ENCODE measurements at regions not wholly inside any gene's neighbourhood (a gene's known extent, or its start where the extent isn't known, plus 50 kb on each side); places are given as distances from the start of the nearest gene placed in this dataset.

GRCh38 chr4:141413366-141413765 is 192.7 kb downstream of the ZNF330 start:
- Histone ChIP-seq H3K27ac (ENCODE audit: insufficient read depth, low read depth, low read length) (no peak overlapping the region), H3K9ac (replicated peaks; ENCODE audit: extremely low read depth, insufficient read depth, low read length) (no peak overlapping the region), H3K4me2 (ENCODE audit: insufficient read depth, low read length) (no peak overlapping the region), H2AFZ (ENCODE audit: low read depth, low read length) (no peak overlapping the region), H3K36me3 (ENCODE audit: control insufficient read depth in 2 of 2, extremely low read depth in 1 of 2, insufficient read depth in 2 of 2, low read length in 2 of 2) (no peaks in the 10 kb centered on the region), H3K27me3 (ENCODE audit: control insufficient read depth in 2 of 2, insufficient read depth in 2 of 2, low read length in 2 of 2) (peaks cover 0 to 2% of the 10 kb centered on the region in 2 experiments), H3K4me1 (ENCODE audit: control insufficient read depth, extremely low read depth, insufficient read depth, low read length) (no peaks in the 10 kb centered on the region), H3K79me2 (ENCODE audit: control insufficient read depth, insufficient read depth, low read length) (no peaks in the 10 kb centered on the region), H4K20me1 (replicated peaks; ENCODE audit: control insufficient read depth, extremely low read depth, insufficient read depth, low read length) (no peaks in the 10 kb centered on the region), H3K9me3 (replicated peaks; ENCODE audit: control insufficient read depth, insufficient read depth, low read length) (no peaks in the 10 kb centered on the region), H3K4me3 (replicated peaks in 1 of 3; ENCODE audit: insufficient read depth in 1 of 3, low read depth in 1 of 3, low read length in 3 of 3) (no peak overlapping the region), H3K9me1 (replicated peaks; ENCODE audit: control insufficient read depth, extremely low read depth, insufficient read depth, low read length) (no peaks in the 10 kb centered on the region)
- intact Hi-C loops (cut with micrococcal nuclease) = no loop called here
- dilution Hi-C loops (cut with MboI; ENCODE audit: extremely low pct_ligation_motif_present, low sequenced_read_pairs) = no loop called here
- BruUV-seq (replicated peaks) = no TSS peak
- FAIRE-seq (peak; percentile 28), DNase-seq (ENCODE audit: low read depth, low spot score) (no peak)
- CTCF ChIA-PET = interaction anchor here (0.9 kb wide), 1 partner anchor 241 kb away, joined by 3 read pairs; no protein-coding TSS in a partner anchor
- POLR2A ChIA-PET = no interaction called here
- no peak for TF ChIP-seq MAX (IDR thresholded peaks at IDR 0.05; ENCODE audit: insufficient read depth, insufficient read length)
- TF ChIP-seq CTCF (IDR thresholded peaks at IDR 0.05; ENCODE audit: extremely low read depth in 1 of 2, insufficient read depth in 1 of 2, low read depth in 1 of 2, low read length in 2 of 2) = no peak
- TF ChIP-seq FOS (IDR thresholded peaks at IDR 0.05; ENCODE audit: borderline replicate concordance, insufficient read depth, low read length) = no peak
- TF ChIP-seq JUN (IDR thresholded peaks at IDR 0.05; ENCODE audit: borderline replicate concordance, insufficient read depth, insufficient read length, low read depth) = no peak
- no peak for TF ChIP-seq POLR2AphosphoS5 (IDR thresholded peaks at IDR 0.05; ENCODE audit: insufficient read depth, low read depth, low read length)
- no peak for TF ChIP-seq MYC (IDR thresholded peaks at IDR 0.05; ENCODE audit: low read depth, low read length)
- TF ChIP-seq EZH2 (IDR thresholded peaks at IDR 0.05; ENCODE audit: borderline replicate concordance, low read depth, low read length, severe bottlenecking) = no peak
- TF ChIP-seq GATA2 (IDR thresholded peaks at IDR 0.05; ENCODE audit: insufficient read depth, insufficient read length, low read depth, low read length) = no peak
- TF ChIP-seq POLR2A (IDR thresholded peaks at IDR 0.05; ENCODE audit: low read depth, low read length) = no peak
